Fibroblast of skin of right biceps (primary cell): ENCODE measurements at regions not wholly inside any gene's neighbourhood (a gene's known extent, or its start where the extent isn't known, plus 50 kb on each side); places are given as distances from the start of the nearest gene placed in this dataset.

Source experiments
- DNase-seq: peaks from one replicate; pipeline ENCODE4 v3.0.0-alpha.2; 2013

GRCh38 chr5:30932273-30933017, 261.0 kb upstream of the CDH6 start:
- no peak for DNase-seq

- DNase-seq: peak; percentile 26
Measured at GRCh38 chr5:30930736-30931135, 262.8 kb upstream of the CDH6 start.

GRCh38 chr5:30928956-30929355, 264.5 kb upstream of the CDH6 start:
- peak; percentile 7 for DNase-seq

GRCh38 chr5:30926218-30926617, 267.3 kb upstream of the CDH6 start:
- DNase-seq: no peak

GRCh38 chr5:30921388-30921787, 272.1 kb upstream of the CDH6 start:
- DNase-seq: no peak

- peak; percentile 34 for DNase-seq
Measured at GRCh38 chr5:30918171-30918570, 275.3 kb upstream of the CDH6 start.

GRCh38 chr5:30908356-30908755, 285.1 kb upstream of the CDH6 start:
- DNase-seq: no peak

- DNase-seq: no peak
Measured at GRCh38 chr5:30900367-30900766, 293.1 kb upstream of the CDH6 start.

GRCh38 chr5:30894811-30895210, 298.7 kb upstream of the CDH6 start:
- no peak for DNase-seq

- no peak for DNase-seq
Measured at GRCh38 chr5:30891660-30892059, 301.8 kb upstream of the CDH6 start.

GRCh38 chr5:30890377-30890776, 303.1 kb upstream of the CDH6 start:
- no peak for DNase-seq

- DNase-seq: no peak
Measured at GRCh38 chr5:30880514-30880913, 313.0 kb upstream of the CDH6 start.

GRCh38 chr5:30879887-30880286, 313.6 kb upstream of the CDH6 start:
- DNase-seq: no peak

- DNase-seq: no peak
Measured at GRCh38 chr5:30878746-30879145, 314.7 kb upstream of the CDH6 start.

- DNase-seq: no peak
Measured at GRCh38 chr5:30878296-30878695, 315.2 kb upstream of the CDH6 start.

GRCh38 chr5:30874241-30875034, 319.0 kb upstream of the CDH6 start:
- peak; percentile 1 for DNase-seq

- no peak for DNase-seq
Measured at GRCh38 chr5:30871196-30871595, 322.3 kb upstream of the CDH6 start.

GRCh38 chr5:30867711-30868110, 325.8 kb upstream of the CDH6 start:
- no peak for DNase-seq

- no peak for DNase-seq
Measured at GRCh38 chr5:30866142-30866541, 327.3 kb upstream of the CDH6 start.

GRCh38 chr5:30856242-30856641, 337.2 kb upstream of the CDH6 start:
- no peak for DNase-seq

GRCh38 chr5:30853158-30853557, 340.3 kb upstream of the CDH6 start:
- DNase-seq: no peak

GRCh38 chr5:30850866-30851265, 342.6 kb upstream of the CDH6 start:
- DNase-seq: no peak

- peak; percentile 30 for DNase-seq
Measured at GRCh38 chr5:30849931-30850710, 343.4 kb upstream of the CDH6 start.

- DNase-seq: no peak
Measured at GRCh38 chr5:30846171-30846570, 347.3 kb upstream of the CDH6 start.
